GM18867 (cell line): ENCODE measurements at regions not wholly inside any gene's neighbourhood (a gene's known extent, or its start where the extent isn't known, plus 50 kb on each side); places are given as distances from the start of the nearest gene placed in this dataset.

ENCODE experiments used
- ATAC-seq: cut with Tn5 transposase; IDR thresholded peaks from one replicate; pipeline ENCODE4 v1.9.1; 2021; ENCODE audit warnings: mild to moderate bottlenecking, moderate library complexity; ENCODE audit not compliant: unreplicated experiment

- ATAC-seq, result no peak
Measured at GRCh38 chr20:7305976-7306375, 538.5 kb downstream of the BMP2 start.

DNA sequence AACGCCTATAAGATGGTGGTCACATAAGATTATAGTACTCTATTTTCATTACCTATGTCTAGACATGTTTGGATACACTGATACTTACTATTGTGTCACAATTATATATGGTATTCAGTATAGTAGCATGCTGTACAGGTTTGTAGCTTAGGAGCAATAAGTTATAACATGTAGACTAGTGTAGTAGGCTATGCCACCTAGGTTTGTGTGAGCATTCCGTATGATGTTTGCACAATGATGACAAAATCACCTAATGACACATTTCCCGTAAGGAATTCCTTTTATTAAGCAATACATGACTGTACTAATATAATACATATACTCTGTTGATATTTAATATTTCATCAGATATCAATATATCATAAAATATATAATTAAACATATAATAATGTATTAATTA lies 540.7 kb downstream of the BMP2 start:
- ATAC-seq, result no peak

DNA sequence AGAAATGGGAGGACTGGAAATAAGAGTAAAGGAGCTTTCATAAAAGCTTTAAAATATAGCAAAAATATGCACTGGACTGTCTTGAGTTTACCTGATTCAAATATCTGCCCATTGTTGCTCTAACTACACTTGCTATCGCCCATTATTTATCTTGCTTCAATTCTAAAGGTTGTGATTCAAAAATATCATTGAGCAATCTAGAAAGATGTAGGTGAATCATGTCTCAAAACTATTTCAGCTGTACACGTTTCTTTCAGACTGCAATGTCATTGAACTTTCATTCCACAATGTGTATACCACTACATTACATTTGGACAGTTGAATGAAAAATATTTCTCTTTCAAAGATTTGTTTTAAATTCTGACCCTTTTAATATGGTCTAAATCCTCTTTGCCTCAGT lies 545.6 kb downstream of the BMP2 start:
- no peak for ATAC-seq

- no peak for ATAC-seq
Measured at GRCh38 chr20:7323957-7324356, 556.5 kb downstream of the BMP2 start.

GRCh38 chr20:7327810-7328209 lies 560.3 kb downstream of the BMP2 start:
- no peak for ATAC-seq

DNA sequence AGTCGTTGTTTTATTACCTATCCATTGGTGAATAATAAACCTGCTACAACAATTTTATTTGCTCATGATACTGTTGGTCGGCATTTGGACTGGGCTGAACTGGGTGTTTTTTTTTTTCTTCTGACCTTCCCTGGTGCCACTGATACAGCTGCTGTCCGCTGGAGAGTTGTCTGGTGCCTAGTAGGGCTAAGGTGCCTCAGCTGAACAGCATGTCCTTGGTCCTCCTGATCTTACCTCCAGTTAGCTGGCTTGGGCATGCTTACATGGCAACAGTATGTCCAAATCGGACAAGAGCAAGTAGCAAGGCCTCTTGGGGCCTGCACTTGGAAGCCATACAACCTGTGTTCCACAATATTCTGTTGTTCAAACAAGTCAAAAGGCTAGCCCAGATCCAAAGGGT lies 563.4 kb downstream of the BMP2 start:
- no peak for ATAC-seq

GRCh38 chr20:7332169-7332568 lies 564.7 kb downstream of the BMP2 start:
- no peak for ATAC-seq

GRCh38 chr20:7333841-7334240 lies 566.4 kb downstream of the BMP2 start:
- ATAC-seq, result no peak

DNA sequence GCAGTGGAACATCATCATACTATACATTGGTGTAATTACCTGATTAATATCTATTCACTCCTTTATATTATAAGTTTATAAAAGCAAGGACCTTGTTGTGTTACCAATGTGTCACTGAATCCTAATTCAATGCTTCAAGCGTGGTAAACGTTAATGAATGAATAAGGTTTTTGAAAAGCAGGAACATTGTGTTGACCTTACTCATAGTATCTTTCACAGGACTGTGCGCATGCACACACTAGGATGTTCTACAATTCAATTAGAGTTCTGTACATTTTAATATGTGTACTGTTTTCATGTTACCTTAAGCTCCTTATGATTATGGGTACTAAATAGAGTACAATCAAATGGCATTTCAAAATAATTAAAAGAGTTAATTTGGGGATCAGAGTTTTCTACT lies 578.5 kb downstream of the BMP2 start:
- no peak for ATAC-seq

GRCh38 chr20:7346562-7346961 lies 579.1 kb downstream of the BMP2 start:
- ATAC-seq, result no peak

GRCh38 chr20:7347409-7347808 lies 579.9 kb downstream of the BMP2 start:
- no peak for ATAC-seq

- no peak for ATAC-seq
Measured at GRCh38 chr20:7348253-7348652, 580.8 kb downstream of the BMP2 start.

GRCh38 chr20:7352165-7352564 lies 584.7 kb downstream of the BMP2 start:
- no peak for ATAC-seq

GRCh38 chr20:7355051-7355450 lies 585.2 kb downstream of the HAO1 start:
- ATAC-seq, result no peak

DNA sequence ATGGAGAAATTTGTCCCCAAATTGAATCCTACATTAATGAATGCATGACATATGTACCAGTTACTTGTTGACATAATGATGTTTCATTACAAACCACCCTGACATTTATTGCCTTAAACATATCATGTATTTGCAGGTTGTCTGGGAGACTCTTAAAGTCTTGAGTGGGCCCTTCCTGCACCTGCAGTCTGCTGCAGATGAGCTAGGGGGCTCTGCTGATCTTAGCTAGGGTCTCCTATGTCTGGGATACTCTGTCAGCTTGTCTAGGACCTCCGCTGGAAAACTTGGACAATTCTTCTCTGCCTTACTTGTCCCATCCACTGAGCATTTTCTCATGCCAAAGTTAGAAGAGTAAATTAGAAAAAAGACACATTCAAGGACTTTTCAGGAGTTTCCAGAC lies 581.6 kb downstream of the HAO1 start:
- ATAC-seq, result no peak

DNA sequence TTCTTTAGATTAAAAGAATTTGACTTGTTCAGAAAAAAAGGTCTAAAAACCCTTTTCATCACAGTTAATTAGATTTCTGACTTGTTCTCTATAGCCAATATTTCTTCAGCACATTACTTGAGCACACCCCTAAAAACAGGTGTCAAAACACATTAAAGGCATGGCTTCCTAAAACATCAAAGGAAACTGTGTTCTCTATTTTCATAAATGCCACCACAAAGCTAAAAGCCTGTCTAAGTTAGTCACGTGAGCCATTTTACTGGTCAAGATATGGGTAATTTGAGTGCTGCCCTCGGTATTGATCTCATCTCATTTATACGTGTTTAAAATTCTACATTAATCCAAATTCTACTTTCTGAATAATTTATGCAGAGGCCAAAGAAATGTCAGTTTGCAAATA lies 580.5 kb downstream of the HAO1 start:
- no peak for ATAC-seq

DNA sequence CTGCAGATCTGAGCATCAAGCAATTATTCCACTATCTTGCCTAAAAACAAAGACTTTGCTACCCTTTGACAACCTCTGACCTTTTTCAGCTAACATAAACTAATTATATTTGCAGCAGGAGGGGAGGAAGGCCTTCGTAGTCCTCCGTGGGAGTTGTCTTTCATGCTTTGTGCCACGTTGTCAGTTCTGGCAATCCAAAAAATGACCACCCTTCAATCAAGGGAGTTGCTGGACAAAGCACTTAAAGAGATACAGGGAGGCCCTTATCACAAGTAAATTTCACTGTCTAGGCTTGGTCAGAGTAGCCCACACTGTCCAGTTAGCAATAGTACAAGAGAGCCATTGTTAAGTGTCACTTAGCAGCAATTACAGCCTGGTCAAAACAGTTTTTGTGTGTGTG lies 578.9 kb downstream of the HAO1 start:
- no peak for ATAC-seq

GRCh38 chr20:7361931-7362330 lies 578.3 kb downstream of the HAO1 start:
- ATAC-seq, result no peak

DNA sequence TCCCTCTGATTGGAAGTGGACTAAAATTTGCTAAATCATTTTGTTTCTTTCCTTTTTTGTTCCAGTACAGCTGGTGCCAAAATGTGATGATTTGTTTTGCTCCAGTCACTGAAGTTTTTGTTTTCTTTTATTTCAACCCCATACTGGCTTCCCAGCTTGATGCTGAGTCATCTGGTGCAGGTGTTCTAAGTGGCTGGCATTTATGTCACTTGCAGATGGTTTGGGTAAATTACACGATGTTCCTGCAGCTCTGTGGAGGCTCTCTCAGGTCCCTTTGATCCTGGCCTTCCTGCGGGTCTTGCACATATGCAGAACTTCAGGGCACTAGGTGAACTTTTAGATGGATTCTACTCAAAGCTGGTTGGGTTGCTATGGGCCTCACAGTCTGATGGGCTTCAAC lies 577.7 kb downstream of the HAO1 start:
- ATAC-seq, result no peak

- no peak for ATAC-seq
Measured at GRCh38 chr20:7366189-7366588, 574.1 kb downstream of the HAO1 start.

- no peak for ATAC-seq
Measured at GRCh38 chr20:7371518-7372163, 568.6 kb downstream of the HAO1 start.

DNA sequence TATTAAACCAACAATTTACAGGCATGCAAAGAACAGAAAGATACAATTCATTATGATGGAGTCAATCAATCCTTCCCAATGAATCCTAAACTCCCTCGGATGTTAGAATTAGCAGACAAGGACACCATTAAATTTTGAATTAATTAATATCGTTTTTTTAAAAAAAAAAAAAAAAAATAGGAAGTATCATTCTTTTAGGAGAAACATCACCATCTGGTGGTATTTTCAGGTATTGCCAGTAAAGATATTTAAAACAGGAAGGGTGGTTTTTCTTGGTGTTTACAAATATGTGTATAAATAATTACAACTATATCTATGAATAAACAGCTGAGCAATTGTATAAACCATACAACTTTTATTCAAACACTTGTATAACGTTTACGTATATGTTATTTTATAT lies 564.4 kb downstream of the HAO1 start:
- ATAC-seq, result no peak

DNA sequence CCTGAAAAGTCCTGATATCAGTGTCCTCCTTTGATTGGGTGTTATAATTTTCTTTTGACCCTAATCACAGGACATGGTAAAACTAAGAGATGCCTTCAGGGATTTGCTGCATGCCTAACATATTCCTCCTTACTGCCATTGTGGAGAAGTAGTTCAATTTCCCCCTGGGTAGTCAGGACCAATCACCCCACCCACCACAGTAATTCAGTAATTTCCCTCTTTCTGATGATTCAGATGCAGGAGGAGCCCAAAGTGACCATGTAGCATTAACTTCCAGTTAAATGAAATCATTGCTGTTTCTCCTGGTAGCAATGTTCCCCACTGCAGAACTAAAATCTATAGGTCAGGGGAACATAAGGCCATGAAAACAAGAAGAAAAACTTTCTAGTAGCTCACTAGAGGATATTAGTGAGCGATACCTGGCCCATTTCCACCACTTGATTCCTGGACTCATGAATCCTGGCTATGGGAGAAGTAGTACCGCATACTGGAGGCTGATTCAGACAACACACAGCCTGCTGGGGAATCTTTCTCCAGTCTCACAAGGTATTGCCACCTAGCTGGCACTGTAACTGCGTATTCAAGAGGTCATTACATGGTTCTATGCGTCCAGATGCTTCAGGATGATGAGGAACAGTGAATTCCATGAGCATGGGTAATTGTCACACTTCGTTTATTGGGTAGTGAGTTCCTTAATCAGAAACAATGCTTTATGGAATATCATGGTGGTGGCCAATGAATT lies 561.2 kb downstream of the HAO1 start:
- ATAC-seq, result no peak
